Activated CD4-positive, alpha-beta T cell treated with anti-CD3 and anti-CD28 coated beads, Interleukin-2, amount 10 ng/mL, durations not matched to agents 24 days and 14 days (primary cell): ENCODE measurements at regions not wholly inside any gene's neighbourhood (a gene's known extent, or its start where the extent isn't known, plus 50 kb on each side); places are given as distances from the start of the nearest gene placed in this dataset.

Experiments used
- DNase-seq: peaks from one replicate; pipeline ENCODE4 v3.0.0; 2022
- H3K27ac Mint-ChIP-seq: one replicate; pipeline ENCODE4 v1.8.0; 2022; ENCODE audit warnings: mild to moderate bottlenecking, mixed read lengths
- H3K27me3 Mint-ChIP-seq: one replicate; pipeline ENCODE4 v1.8.0; 2022; ENCODE audit warnings: mixed read lengths
- H3K36me3 Mint-ChIP-seq: one replicate; pipeline ENCODE4 v1.8.0; 2022; ENCODE audit warnings: low read depth, mild to moderate bottlenecking, mixed read lengths
- H3K4me1 Mint-ChIP-seq: one replicate; pipeline ENCODE4 v1.8.0; 2021; ENCODE audit warnings: mixed read lengths
- H3K4me3 Mint-ChIP-seq: one replicate; pipeline ENCODE4 v1.8.0; 2022; ENCODE audit warnings: mild to moderate bottlenecking, moderate library complexity, mixed read lengths
- H3K9me3 Mint-ChIP-seq: one replicate; pipeline ENCODE4 v1.8.0; 2021; ENCODE audit warnings: mixed read lengths
- intact Hi-C: fragments of 100-400 bp; cut with micrococcal nuclease; formaldehyde crosslinking; loops from one replicate; pipeline ENCODE4 v1.15.1; 2023

DNA sequence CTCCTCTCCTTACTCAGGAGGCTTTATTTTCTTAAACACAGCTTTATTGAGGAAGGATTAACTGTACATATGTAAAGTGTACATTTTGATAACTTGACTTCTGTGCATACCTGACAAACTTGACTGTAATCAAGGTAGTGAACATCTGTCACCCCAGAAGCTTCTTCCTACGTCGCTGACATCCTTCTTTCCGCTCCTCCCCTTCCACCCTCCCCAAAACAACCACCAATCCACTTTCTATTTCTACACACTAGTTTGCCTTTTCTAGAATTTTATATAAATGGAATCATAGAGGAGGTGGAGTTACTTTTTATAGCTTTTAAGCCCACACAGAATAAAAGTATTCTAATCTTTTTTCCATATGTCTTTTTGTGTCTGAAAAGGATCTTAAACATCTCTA, 225.2 kb upstream of the RBFOX1 start:
- DNase-seq: no peak
- H3K9me3 Mint-ChIP-seq: no peaks in the 10 kb centered on the region
- H3K4me1 Mint-ChIP-seq: no peaks in the 10 kb centered on the region
- no peak overlapping the region for H3K27ac Mint-ChIP-seq
- no peaks in the 10 kb centered on the region for H3K36me3 Mint-ChIP-seq
- no peak overlapping the region for H3K4me3 Mint-ChIP-seq
- H3K27me3 Mint-ChIP-seq: no peaks in the 10 kb centered on the region
- intact Hi-C loops: no loop called here

DNA sequence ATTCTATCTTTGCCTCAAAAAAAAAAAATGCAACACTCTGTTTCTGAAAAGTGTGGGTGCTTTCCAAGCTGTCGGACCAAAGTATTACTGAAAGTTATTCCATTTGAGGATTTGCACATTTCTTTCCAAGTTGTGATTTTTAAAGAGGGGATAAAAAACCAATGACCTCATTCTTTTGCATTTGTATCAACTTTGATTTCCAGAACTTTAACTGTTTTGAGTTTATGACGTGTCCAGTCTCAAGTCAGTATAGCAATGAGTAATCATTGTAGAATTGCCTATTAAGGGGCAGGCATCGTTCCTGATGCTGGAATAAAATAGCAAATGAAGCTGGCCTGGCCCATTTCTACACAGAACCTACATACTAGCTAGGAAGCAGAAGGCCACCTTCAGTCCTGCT, 229.6 kb upstream of the RBFOX1 start:
- H3K27me3 Mint-ChIP-seq: no peaks in the 10 kb centered on the region
- no peak overlapping the region for H3K4me3 Mint-ChIP-seq
- H3K27ac Mint-ChIP-seq: no peak overlapping the region
- DNase-seq: no peak
- no peaks in the 10 kb centered on the region for H3K36me3 Mint-ChIP-seq
- intact Hi-C loops: no loop called here
- H3K4me1 Mint-ChIP-seq: no peaks in the 10 kb centered on the region
- H3K9me3 Mint-ChIP-seq: peaks cover 3% of the 10 kb centered on the region

DNA sequence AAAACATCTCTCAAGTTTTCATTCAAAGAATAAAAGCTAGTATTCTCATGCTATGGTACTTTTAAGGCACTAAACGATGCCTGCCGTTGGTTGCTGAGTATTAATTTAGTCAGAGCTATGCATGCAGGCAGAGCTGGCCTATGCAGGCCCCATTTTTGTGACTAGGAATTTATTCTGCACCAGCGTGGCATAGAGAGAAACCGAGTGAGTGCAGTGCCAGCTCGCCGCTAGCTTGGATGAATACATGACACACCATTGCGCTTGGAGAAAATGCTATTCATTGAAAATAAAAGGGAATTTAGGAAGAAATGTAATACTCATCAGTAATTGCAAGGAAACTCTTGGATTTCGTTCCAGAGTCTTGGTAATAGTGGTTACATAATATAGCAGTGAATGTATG, 231.6 kb upstream of the RBFOX1 start:
- no peaks in the 10 kb centered on the region for H3K4me1 Mint-ChIP-seq
- intact Hi-C loops: no loop called here
- DNase-seq: no peak
- no peak overlapping the region for H3K27ac Mint-ChIP-seq
- peaks cover 8% of the 10 kb centered on the region for H3K9me3 Mint-ChIP-seq
- H3K27me3 Mint-ChIP-seq: no peaks in the 10 kb centered on the region
- no peak overlapping the region for H3K4me3 Mint-ChIP-seq
- no peaks in the 10 kb centered on the region for H3K36me3 Mint-ChIP-seq

DNA sequence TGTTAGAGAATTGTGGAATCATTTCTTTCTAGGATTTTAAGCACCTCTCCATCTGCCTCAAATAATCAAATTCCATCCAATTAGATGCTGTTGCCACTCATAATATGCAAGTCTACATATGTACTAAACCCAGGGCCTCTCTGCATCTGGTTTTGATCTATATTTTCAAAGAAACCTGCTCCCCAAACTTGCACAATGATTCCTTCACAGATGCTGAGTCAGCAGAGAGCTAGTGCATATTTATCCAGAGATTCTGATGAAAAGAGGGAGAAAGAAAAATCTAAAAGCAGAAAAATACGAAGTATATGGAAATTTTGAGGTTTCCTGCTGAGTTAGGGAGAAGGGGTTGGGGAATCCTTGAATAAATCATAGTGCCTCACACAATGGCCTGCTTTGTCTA, 235.1 kb upstream of the RBFOX1 start:
- Mint-ChIP-seq H3K27me3 (no peaks in the 10 kb centered on the region), H3K4me3 (no peak overlapping the region), H3K9me3 (peaks cover 10% of the 10 kb centered on the region), H3K36me3 (no peaks in the 10 kb centered on the region), H3K4me1 (no peaks in the 10 kb centered on the region), H3K27ac (no peak overlapping the region)
- intact Hi-C loops: no loop called here
- DNase-seq: no peak

DNA sequence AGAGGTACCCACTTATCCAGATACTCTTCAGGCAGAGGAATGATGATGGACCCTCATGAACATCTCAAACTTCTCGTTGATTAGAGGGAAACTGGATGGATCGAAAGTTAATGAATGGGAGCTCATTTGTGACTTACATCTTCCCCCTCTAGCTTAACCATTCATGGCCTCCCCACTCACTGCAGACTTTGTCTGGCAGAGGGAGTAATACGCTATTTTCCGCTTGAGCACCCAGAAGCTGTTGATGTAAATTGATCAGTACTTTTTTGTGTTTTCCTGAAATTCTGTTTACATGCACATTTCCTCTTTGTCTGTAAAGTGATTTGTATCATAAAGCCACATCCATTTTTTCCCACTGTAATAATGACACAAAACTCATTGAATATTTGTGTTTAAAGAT, 239.1 kb upstream of the RBFOX1 start:
- Mint-ChIP-seq H3K4me3 (no peak overlapping the region), H3K4me1 (no peaks in the 10 kb centered on the region), H3K27ac (no peak overlapping the region), H3K9me3 (peaks cover 10% of the 10 kb centered on the region), H3K36me3 (no peaks in the 10 kb centered on the region), H3K27me3 (no peaks in the 10 kb centered on the region)
- intact Hi-C loops: no loop called here
- no peak for DNase-seq

DNA sequence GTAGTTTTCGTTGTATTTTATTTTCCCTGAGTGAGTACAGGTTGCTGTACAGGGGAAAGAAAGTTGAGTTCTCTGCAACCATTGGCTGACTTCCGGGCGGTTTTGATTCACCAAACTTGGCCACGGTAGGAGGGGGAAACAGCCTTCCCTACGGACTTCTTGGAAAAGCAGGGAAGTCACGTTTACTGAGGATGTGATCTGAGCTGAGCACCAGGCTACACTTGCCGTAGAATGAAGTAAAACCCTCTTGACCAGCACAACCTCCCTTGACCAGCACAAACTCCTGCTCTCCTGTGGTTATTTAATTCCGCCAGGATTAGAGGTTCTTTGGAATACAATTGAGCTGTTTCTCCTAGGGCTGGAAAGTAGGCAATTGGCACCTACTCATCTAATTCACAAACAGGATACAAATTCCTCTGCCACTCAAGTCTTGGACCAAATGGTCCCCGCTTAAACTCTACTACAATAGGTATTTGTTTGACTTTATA, 242.0 kb upstream of the RBFOX1 start:
- intact Hi-C loops: no loop called here
- H3K4me3 Mint-ChIP-seq: no peak overlapping the region
- H3K4me1 Mint-ChIP-seq: no peaks in the 10 kb centered on the region
- H3K27me3 Mint-ChIP-seq: no peaks in the 10 kb centered on the region
- H3K36me3 Mint-ChIP-seq: no peaks in the 10 kb centered on the region
- no peak overlapping the region for H3K27ac Mint-ChIP-seq
- no peak for DNase-seq
- H3K9me3 Mint-ChIP-seq: peaks cover 3% of the 10 kb centered on the region

DNA sequence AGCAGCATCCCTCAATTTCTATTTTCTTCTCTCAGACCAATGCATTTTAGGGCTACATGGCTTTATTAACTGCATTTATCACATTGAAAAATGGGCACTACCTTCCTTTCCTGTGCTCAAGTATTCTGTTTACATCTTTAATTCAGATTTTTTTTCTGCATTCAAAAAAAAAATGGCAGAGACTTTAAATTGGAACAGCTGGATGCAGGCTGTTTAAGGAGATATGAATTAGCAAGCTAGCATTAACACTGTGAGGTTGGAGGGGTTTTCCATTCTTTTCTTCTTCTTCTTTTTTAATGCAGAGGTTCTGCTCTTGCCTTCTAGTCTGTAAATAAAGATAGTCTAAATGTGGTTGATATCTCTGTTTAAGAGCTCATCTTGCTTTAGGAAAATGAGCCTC, 242.9 kb upstream of the RBFOX1 start:
- no peaks in the 10 kb centered on the region for H3K27me3 Mint-ChIP-seq
- H3K4me3 Mint-ChIP-seq: no peak overlapping the region
- intact Hi-C loops: no loop called here
- no peak for DNase-seq
- H3K9me3 Mint-ChIP-seq: peaks cover 3% of the 10 kb centered on the region
- H3K27ac Mint-ChIP-seq: no peak overlapping the region
- H3K4me1 Mint-ChIP-seq: no peaks in the 10 kb centered on the region
- H3K36me3 Mint-ChIP-seq: no peaks in the 10 kb centered on the region

DNA sequence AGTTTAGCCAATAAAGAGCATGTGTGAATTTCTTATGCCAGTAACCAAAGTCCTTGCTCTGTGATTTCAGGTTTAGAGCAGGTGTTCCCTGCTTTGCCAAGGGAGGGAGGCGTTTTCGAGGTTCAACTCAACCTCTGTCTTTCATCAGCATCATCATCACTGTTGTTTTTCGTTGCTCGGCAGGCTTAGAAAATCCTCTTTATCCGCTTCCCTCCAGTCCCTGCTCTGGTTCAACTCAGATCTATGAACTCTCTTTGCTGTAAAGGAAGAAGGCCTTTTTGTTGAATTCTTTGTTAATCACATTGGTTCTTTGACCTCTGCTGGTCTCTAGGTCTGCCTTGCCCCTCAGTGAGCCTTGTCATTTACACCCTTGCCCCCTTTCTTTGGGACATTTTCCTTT, 243.9 kb upstream of the RBFOX1 start:
- Mint-ChIP-seq H3K27ac (no peak overlapping the region), H3K4me1 (no peaks in the 10 kb centered on the region), H3K36me3 (no peaks in the 10 kb centered on the region), H3K27me3 (no peaks in the 10 kb centered on the region), H3K9me3 (peaks cover 3% of the 10 kb centered on the region), H3K4me3 (no peak overlapping the region)
- no peak for DNase-seq
- intact Hi-C loops: no loop called here

DNA sequence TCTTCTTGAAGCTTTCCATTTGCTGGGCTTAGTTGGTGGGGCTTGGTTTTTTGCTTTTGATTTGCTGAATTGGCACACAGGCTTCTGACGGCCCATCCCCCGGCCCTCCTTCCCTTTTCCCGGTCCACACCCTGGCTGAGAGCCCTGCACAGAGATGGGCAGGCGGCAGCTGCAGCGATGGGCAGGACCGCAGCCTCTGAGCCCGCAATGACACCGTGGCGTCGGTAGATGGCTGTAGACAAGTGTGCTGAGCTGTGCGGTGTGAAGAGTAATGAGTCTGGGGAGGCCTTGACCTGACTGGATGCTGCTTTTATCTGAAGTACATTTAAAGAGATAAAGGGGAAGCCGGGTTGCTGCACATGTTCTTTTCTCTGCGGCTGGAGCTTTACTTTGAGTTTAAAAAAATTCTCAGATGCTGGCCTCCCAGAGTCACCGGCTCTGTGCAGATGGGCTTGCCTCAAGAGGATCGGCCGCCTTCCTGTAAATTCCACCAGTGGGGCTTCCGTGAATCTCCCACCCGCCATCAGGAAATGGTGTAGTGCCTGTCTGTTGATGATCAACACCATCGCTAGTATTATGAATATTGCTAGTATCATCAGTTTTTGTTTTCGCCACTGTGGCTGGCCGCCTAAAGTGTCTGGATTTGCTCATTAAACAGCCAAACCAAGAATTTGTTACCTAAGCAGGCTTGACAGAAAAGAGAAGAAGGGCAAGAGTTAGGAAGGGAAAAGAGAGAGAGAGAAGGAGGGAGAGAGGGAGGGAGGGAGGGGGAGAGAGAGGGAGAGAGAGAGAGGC, 245.6 kb upstream of the RBFOX1 start:
- DNase-seq: no peak
- Mint-ChIP-seq H3K27me3 (no peaks in the 10 kb centered on the region), H3K36me3 (no peaks in the 10 kb centered on the region), H3K9me3 (peaks cover 3% of the 10 kb centered on the region), H3K27ac (no peak overlapping the region), H3K4me3 (no peak overlapping the region), H3K4me1 (no peaks in the 10 kb centered on the region)
- intact Hi-C loops: no loop called here

DNA sequence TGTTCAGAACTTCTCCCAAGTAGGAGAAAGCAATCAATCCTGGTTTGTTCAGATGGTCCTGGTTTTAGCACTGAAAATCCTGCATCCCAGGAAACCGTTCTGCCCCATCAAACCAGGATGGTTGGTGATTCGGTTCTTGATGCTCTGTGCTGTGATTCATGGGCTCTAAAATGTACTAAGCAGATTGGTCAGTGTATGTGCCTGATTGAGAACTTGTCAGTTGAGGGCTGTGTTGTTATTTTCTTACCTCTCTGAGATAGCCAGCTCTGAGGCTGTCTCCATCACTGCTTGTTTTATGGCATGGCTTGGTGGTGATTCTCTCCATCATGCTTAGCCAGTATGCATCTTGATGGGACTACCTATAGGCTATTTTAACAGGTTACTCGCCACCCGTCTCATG, 246.9 kb upstream of the RBFOX1 start:
- no peak overlapping the region for H3K4me3 Mint-ChIP-seq
- intact Hi-C loops: no loop called here
- H3K36me3 Mint-ChIP-seq: no peaks in the 10 kb centered on the region
- H3K27ac Mint-ChIP-seq: no peak overlapping the region
- no peak for DNase-seq
- H3K4me1 Mint-ChIP-seq: no peaks in the 10 kb centered on the region
- H3K9me3 Mint-ChIP-seq: peaks cover 4% of the 10 kb centered on the region
- no peaks in the 10 kb centered on the region for H3K27me3 Mint-ChIP-seq

DNA sequence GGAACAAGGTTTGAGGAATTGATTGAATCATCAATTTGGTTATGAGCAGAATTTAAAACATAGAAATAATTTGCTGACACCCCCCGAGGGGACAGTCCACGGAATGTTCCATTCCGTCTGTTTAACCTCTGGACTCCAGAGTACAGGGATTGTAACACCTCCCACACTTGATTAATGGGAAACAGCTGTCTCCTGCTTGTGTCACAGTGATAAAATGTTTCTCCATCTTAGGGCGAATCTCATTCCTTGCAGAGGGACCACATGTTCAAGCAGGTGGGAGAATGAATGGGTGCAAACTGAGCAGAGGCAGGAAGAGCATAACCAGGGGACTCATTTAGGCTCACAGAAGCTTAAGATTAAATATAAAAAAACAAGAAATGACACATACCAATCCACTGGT, 249.5 kb upstream of the RBFOX1 start:
- no peak for DNase-seq
- no peak overlapping the region for H3K27ac Mint-ChIP-seq
- intact Hi-C loops: no loop called here
- H3K4me1 Mint-ChIP-seq: no peaks in the 10 kb centered on the region
- peaks cover 8% of the 10 kb centered on the region for H3K9me3 Mint-ChIP-seq
- H3K27me3 Mint-ChIP-seq: no peaks in the 10 kb centered on the region
- no peaks in the 10 kb centered on the region for H3K36me3 Mint-ChIP-seq
- no peak overlapping the region for H3K4me3 Mint-ChIP-seq

DNA sequence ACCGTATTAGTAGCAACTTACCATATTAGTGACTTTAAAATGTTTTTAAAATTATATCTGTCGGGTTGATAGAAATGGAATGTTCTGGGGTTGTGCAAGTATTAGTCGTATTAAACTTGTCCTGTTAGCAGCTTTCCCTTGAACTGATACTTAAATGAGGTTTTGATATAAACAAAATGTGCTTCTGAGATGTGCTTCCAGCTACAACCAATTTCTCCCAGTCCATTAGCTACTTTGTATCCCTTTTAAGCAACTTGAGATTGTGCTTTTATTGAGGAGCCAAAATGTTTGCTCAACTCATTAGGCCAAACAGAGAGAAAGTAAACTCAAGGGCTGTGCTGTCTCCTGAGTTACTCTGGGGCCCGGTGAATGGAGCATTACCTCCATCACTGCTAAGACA, 255.0 kb upstream of the RBFOX1 start:
- Mint-ChIP-seq H3K36me3 (no peaks in the 10 kb centered on the region), H3K4me3 (no peak overlapping the region), H3K27me3 (no peaks in the 10 kb centered on the region), H3K27ac (no peak overlapping the region), H3K9me3 (peaks cover 15% of the 10 kb centered on the region), H3K4me1 (no peaks in the 10 kb centered on the region)
- no peak for DNase-seq
- intact Hi-C loops: no loop called here

DNA sequence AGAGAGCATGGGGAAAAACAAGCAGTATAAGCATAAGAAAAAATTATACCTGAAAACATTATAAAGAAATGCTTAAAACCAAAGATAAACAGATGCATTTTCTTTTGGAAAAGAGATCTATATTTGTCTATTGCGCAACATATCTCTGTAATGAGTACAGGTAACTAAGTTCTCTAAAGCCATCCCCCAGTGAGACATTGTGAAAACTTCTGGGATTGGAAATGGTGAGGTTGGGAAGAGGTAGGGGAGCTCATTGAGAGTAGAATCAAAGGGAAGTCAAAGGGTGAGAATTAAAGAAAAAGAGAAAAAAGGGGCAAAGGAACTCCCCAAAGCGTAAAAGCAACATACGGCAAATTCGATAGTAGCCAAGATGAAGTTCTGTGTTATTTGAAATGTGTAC, 257.9 kb upstream of the RBFOX1 start:
- Mint-ChIP-seq H3K27ac (no peak overlapping the region), H3K27me3 (no peaks in the 10 kb centered on the region), H3K36me3 (no peaks in the 10 kb centered on the region), H3K4me3 (no peak overlapping the region), H3K9me3 (peaks cover 21% of the 10 kb centered on the region), H3K4me1 (no peaks in the 10 kb centered on the region)
- no peak for DNase-seq
- intact Hi-C loops: no loop called here

DNA sequence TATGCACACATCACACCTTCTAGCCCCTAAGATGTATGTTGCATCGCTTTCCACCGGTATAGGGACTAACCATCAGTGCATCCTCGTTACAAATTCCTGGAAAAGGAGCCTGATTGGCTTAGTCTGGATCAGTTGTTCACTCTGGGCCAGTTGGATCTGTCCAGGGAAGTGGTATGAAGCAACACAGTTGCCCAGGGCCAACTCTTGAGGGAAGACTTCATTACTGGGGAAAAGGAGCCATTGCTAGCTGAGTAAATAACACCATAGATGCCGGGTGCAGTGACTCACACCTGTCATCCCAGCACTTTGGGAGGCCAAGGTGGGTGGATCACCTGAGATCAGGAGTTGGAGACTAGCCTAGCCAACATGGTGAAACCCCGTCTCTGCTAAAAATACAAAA, 275.2 kb upstream of the RBFOX1 start:
- Mint-ChIP-seq H3K9me3 (peaks cover 10% of the 10 kb centered on the region), H3K27me3 (no peaks in the 10 kb centered on the region), H3K4me1 (no peaks in the 10 kb centered on the region), H3K36me3 (no peaks in the 10 kb centered on the region), H3K27ac (no peak overlapping the region), H3K4me3 (no peak overlapping the region)
- intact Hi-C loops: no loop called here
- DNase-seq: no peak

DNA sequence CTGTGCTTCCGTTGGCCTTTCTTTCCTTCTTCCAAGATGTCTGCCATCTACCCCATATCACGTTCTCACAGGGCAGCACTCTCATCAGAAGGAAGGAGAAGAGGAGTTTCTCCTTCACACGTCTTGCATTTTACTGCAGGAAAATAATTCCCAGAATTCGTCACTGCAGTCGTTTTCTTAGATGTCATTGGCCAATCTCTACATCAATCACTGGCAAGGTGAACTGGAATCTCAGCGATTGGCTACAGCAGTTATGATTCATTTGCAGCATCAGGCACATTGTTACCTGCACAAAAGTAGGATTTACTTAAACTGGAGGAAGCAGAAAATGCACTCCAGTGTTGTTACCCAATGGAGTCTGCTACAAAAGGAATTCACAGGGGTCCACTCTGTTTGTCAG, 277.2 kb upstream of the RBFOX1 start:
- intact Hi-C loops: no loop called here
- Mint-ChIP-seq H3K4me1 (no peaks in the 10 kb centered on the region), H3K27me3 (no peaks in the 10 kb centered on the region), H3K4me3 (no peak overlapping the region), H3K27ac (no peak overlapping the region), H3K36me3 (no peaks in the 10 kb centered on the region), H3K9me3 (peaks cover 12% of the 10 kb centered on the region)
- no peak for DNase-seq
